GM04504 (cell line): ENCODE measurements at regions not wholly inside any gene's neighbourhood (a gene's known extent, or its start where the extent isn't known, plus 50 kb on each side); places are given as distances from the start of the nearest gene placed in this dataset.
A peak's percentile ranks its signal among the peaks of the same experiment; 100 is the strongest.

Experiments
- DNase-seq: peaks from one replicate; pipeline ENCODE4 v3.0.0-alpha.2; 2012; ENCODE audit warnings: low read depth

DNA sequence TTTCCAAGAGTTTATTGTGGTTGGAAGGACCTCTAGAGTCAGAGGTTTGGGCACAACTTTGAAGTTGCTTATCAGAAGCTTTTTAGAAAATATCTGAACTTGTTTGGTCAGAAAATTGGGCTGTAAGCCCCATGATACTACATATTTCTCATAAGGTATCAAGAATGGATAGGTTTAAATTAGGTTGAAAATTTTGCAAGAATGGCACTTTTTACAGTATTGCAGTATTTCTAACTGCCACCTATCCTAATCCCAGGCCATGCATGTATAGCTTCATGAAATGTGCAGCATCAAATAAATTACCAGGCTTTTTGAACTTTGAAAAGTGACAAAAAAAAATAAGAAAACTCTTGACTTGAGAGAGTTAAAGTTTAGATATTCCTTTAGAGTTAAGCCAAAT lies 367.2 kb downstream of the FIGN start:
- DNase-seq = no peak

DNA sequence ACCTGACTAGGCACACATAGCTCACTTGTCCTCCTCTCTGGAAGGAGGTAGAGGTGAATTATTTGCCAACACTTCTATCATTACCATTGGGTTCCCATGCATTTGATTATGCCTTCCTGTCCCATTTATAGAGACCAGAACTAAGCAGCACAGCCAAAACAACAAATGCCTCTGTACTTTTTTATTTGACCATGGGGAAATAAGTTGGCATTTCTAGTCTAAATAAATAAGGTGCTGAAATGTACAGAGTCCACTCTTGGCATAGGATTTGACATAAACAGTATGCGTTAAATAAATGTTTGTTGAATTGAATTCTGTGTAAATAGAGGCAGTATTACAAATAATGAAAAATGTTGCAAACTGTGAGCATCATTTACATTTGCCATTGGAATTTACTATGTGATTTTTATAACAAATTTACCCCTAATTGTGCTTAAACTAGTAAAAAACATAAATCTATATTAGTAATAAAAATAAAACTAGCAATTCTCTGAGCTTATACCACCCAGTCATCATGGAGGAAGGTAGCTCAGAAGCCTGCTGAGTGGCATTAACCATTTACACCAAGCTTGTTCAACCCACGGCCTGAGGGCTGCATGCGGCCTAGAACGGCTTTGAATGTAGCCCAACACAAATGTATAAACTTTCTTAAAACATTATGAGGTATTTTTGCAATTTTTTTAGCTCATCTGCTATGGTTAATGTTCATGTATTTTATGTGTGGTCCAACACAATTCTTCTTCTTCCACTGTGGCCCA lies 367.8 kb downstream of the FIGN start:
- no peak for DNase-seq

DNA sequence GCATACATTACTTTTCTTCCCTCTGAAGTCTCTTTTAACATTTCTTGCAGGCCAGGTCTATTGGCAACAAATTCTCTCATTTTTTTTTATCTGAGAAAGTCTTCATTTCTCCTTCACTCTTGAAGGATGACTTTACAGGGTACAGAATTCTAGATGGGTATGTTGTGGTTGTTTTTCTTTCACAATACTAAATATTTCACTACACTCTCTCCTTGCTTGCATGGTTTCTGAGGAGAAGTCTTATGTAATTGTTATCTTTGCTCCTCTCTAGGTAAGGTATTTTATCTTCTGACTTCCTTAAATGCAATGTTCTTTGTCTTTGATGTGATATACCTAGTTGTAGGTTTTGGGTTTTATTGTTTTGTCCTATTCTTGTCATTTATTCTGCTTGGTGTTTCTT lies 371.1 kb downstream of the FIGN start:
- DNase-seq = no peak

DNA sequence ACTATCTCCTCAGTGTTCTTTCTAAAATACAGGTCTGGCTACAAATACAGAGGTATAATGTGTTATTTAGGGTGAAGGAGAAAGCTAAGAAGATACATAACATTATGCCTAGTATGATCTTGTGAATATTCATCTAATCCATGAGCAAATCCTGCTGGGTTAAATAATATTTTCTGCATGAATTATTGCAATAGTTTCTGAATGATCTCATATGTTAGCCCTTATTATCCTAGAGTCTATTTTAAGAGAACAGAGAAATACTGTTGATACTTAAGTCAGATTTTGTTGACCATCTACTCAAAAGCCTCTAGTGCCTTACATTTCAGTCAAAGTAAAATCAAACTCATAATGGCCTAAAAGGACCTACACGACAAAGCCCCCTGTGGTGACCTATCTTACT lies 382.3 kb downstream of the FIGN start:
- no peak for DNase-seq

DNA sequence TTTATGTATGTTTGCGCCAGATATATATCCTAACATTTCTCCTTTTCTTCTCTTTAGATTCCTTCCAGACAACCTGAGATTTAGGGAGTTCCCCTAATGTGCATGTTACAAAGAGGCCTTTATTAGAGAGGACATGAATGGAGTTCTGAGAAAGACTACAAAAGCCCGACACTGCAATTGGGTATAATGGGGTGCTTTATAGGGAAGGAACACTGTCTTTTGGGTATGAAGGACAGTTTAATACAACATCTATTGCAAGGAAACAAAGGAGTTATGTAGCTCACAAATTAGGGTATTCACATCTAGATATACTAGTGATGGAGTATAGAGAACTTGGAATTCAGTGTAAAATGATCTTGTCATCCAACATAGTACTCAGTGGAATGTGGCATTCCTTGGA lies 383.8 kb downstream of the FIGN start:
- DNase-seq = no peak

DNA sequence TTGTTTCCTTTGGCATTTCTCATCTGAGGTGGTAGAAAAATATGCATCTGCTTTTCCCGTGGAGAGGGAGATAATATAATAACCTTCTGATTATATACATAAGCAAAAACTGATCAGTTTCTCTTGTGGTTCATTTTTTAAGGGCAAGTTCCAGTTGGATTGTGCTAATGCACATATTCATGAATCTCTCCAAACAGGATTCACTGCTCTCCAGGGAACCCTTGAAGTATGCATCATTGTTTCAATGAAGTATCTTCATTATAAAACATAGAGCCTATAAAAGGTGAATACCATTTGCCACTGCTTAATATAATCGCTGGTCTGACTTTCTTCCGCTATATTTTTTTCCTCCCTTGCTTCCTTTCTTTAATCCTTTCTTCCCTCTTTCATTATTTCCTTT lies 384.7 kb downstream of the FIGN start:
- no peak for DNase-seq

DNA sequence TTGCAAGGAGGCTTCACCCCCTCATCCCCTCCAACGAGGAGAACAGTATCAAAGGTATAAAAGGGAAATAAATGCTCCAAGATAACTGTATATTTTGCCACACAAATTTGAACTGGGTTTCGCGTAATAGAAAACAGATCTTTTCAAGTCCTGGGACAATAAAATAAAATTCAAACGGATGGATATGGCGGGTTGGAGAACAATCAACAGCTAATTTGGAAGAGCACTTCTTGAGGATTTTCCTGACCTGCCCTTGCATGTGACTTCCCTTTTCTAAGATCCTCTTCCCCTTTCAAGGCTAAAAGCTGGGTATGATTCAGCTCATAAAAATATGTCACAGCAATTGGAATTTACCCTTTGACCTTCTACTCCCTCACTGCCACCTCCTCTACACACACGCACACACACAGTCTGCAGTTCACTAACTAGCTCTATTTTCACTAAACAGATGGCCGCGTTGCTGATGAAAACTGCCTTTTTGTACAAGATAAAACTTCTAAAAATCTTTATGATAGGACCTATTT lies 386.9 kb downstream of the FIGN start:
- no peak for DNase-seq

DNA sequence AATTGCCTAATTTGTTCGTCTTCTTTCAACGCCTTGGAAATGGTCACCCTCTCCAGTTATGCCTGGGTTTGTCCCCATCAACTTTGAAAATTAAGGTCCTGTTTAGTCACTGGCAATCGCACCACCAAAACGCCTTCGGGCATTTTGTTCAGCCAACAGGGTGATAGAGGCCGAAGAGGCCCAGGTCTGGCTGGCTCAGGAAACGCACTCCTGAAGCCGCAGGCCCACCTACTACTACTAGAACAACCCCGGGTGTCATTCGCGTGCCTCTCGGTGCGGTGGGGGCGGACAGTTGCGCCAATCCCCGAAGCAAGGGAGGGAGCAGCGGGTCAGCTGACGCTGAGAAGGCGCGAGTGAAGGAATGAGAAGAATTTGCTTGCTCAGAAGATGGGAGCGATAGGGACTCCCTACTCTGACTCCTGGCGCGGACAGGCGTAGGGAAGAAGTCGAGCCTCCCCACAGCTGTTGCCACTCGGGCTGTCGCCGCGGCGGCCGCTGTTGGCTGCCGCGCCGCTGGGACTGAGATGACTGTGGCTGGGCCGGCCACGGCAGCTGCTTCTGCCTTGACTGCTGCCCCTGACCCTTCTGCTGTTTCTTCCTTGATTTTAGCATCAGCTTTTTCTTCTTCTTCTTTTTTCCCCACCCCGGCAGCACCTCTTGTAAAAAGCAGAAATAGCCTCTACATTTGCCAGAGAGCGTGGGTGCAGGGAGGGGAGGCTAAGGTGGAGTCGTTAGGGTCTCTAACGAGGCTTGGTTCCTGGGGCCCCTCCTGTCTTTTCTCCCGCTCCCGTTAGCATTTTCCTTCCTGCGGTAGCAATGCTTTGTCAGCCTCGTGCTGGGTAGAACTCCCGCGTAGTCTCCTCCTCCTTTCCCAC lies 387.6 kb downstream of the FIGN start:
- DNase-seq = peak; percentile 50

DNA sequence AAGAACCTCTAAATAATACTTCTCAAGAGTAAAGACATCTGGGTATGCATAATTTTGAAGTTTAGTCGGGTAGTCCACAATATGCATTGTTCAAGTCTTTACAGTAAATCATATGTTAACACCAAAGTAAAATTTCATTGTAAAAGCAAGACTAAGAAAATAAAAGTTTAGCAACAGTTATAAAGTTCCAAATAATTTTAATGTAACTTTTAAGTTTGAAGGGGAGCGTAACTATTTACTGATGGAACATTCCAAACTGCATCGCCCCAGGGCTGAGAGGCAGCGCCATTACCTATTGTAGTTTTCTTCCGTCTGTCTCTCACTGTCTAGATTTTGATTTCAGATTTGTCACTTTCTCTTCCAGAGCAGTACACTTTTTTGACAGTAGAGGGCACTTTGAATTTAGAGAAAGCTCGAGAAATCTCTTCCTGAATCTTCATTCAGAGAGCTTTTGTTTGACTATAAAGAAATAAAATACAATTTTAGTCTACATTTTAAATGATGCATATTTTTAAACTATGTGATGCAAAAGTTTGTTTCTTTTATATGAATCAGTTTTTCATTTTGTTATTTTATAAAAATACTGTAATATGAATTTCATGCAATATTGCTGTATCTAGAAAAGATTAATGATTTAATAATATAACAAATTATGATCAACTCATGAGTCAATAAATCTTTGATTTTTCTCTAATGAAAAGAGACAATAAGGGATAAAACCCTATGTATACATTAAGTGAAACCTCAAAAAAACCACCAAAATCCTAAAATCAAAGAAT lies 389.8 kb downstream of the FIGN start:
- no peak for DNase-seq

DNA sequence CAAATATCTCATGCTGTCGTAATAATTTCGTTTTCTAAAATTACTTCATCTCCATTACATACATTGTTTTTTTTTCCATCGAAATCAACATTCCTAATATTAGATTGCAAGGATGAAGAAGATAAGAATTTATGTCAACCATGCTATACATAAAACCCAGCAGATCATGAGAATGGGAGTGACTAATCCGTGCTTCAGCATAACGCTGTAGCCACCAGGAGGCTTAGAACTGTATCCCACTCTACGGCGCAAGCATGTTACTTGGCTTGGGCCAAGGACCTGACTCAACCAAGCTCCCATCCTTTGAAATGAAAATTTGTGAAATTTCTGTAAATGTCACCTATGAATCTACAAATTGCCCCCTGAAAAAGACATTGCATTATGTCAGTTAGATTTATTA lies 392.5 kb downstream of the FIGN start:
- no peak for DNase-seq

DNA sequence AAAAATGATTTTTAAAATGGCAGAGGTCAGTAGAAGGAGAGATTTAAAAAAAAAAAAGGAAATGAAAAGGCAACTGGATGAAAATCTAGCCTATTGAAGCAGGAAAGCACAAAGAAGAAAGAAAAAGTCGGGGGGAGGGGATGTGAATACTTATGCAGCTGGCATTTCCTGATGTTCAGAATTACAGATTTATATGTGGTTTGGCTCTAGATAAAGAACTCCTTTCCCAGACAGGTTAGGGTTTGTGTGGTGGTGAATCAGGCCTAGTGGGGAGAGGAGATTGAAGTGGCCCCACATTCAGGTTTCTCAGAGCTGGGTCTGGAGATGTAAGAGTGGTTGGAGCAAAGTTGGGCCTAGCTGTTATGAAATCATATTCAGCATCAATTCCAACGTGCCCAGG lies 394.4 kb downstream of the FIGN start:
- no peak for DNase-seq

DNA sequence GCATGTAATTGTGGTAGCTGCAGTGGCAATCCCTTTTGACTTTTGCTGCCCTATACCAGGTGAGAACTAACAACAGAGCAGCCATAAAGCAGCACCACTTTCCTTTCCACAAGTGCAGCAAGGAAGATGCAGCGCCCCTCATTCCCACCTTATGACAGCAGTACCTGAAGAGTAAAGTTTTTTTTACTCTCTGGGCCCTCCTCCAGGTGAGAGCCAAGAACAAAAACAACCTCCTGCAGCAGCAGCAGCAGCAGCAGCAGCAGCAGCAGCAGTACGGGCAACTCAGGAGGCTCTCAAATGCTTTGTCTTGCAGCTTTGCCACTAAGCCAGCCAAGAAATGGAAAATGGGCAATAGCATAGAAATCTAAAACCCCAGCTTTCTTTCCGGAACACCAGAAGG lies 397.5 kb downstream of the FIGN start:
- DNase-seq = no peak

DNA sequence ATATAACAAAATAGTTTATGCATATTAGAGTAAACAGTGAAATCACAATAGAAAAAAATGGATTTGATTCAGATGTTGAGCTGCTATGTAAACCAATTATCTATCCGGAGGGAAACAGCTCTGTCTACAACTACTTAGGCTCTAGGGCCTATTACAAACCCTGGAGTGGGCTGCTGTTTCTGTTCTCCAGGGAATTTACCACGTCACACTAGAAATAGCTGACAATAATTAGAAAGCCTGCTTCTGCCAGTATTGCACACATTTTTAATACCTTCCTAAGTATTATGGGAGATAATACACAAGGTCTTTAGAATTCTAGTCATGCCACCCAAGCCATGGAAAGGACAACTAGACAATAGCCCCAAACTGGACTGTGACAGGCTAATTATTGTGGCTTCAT lies 411.1 kb downstream of the FIGN start:
- no peak for DNase-seq

DNA sequence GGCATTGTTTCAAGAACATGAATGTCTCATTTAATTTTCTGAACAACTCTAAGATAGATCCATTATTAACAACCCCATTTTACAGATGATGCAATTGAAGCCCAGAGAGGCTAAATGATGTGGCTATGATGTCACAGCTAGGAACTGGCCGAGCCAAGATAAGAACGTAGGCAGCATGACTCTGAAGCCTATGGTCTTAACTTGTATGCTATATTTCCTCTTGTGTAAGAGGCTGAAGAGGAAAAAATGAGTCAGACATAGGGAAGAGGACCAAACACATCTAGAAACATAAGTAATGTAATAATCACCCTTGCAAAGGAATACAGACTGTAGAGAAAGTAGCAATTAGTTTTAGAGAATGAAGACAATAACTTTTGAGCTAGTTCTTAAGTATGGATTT lies 416.8 kb downstream of the FIGN start:
- DNase-seq = no peak

DNA sequence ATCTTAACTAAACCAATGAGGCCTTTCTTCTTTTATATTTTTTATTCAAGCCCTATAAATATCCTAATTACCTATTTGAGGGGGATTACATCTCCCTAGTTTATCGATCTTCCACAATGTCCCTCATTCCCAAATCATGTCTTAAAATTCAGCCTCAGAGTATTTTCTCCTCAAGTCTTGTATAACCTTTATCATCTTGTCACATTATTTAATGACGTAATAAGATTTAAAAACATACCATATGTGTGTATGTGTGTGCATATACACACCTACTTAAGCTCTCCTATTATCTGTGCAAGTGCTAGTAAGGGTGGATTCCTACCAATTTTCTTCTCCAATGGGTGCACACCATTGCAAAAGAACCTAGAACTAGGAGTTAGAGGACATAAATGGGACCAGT lies 421.1 kb downstream of the FIGN start:
- no peak for DNase-seq

DNA sequence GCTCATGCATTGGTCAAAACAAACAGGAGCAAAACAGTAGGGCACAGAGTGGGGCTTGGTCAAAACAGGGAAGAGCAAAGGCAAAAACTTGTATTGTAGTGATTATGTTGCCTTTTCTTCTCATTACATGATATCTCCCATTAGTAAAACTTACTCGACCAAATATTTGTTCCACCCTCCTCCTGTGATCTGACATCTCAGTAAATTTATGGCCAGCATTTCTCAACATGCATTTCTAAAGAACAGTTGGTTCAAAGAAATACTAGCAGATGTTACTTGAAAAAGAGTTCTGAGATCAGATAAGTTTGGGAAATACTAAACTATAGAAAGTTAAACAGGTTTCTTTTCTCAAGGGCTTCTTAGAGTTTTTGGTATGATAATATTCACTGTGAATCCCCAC lies 423.1 kb downstream of the FIGN start:
- peak; percentile 7 for DNase-seq

DNA sequence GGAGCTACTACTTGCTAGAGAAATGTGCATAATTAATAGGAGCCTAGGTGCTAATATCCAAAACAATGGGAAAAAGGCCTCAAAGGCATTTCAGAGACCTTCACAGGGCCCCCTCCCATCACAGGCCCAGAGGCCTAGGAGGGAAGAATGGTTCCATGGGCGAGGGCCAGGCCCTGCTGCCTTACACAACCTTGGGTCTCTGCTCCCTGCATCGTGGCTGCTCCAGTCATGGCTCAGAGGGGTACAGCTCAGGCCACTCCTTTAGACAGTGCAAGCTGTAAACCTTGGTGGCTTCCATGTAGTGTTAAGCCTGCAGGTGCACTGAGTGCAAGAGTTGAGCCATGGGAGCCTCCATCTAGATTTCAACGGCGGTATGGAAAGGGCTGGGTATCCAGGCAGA lies 429.2 kb downstream of the FIGN start:
- no peak for DNase-seq

DNA sequence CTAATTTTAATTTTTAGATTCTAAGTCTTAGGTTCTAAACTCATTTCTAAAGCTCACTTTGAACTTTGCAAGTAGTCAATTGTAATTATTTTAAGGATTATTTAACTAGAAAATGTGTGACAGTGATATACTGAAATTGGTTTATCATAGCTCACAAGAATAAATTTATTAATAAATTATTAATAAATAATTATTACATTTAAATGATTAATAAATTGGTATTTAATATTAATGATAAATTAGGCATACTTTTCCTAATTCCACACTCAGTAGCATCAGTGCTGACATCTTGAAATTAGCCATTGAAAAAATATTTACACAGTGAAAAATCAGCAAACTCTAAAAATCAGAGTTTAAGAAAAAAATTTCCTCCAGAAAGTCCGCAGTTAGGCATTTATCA lies 433.7 kb downstream of the FIGN start:
- DNase-seq = no peak

DNA sequence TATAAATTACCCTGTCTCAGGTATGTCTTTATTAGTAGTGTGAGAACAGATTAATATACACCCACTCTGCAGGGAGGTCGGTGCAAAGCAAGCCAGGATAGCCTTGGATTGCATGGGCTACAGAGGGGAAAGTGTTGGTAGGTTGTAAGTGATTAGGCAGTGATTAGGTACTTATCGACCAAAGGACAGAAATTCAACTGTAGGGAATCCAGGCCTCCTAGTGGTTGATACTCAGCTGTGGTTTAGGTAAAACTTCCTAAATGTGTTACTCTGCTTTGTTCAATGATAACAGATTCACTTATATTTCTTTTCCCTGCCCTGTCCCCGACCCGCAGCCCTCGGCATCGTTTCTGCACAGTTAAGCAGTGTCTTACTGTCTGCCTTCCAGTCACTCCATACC lies 444.0 kb downstream of the FIGN start:
- no peak for DNase-seq

DNA sequence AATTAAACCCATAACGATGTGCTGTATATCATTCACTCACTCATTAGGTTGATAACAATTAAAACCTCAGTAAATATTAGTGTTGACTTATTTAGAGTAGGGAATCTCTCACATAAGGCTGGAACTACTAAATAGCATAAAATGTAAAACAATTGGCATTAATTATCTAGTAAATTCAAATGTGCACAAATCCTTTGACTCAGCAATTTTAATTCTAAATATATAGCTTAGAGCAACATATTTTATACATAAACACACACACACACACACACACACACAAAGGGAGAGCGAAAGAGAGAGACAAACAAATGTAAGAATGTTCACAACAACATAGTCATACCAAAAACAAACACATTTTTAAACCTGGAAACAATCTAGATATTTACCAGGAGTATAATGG lies 443.1 kb upstream of the KCNH7 start:
- DNase-seq = no peak

DNA sequence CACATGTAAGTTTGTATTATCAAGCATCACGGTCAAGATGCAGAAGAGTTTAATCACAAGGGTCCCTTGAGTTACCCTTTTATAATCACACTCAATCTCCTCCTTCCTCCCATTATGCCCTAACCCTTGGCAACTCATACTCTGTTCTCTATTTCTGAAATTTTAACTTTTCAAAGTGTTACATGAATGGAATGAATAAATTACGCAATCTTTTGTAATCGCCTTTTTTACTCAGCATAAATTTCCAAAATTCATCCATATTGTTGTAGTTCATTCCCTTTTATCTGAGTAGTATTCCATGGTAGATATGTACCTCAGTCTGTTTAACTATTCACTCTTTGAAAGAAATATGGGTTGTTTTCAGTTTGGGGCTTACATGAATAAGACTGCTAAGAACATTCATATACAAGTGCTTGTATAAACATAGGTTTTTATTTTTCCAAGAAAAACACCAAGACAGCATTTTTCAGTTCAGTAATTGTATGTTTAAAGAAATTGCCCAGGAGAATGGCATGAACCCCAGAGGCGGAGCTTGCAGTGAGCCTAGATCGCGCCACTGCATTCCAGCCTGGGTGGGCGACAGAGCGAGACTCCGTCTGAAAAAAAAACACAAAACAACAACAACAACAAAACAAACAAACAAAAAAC lies 430.9 kb upstream of the KCNH7 start:
- DNase-seq = no peak

DNA sequence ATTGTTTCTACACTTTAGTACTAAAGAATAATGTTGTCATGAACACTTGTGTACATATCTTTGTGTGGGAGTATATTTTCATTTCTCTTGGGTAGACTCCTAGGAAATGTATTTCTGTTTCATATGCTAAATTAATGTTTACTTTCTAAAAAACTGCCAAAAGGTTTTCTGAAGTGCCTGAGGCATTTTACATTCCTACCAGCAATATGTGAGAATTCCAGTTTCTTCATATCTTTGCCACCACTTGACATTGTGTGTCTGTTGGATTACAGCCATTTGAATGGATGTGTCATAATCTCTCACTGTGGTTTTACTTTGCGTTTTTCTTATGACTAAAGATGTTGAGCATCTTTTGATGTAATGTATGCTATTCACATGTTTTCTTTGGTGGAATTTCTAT lies 428.2 kb upstream of the KCNH7 start:
- peak; percentile 75 for DNase-seq
